ENCODE measurements at regions not wholly inside any gene's neighbourhood (a gene's known extent, or its start where the extent isn't known, plus 50 kb on each side); places are given as distances from the start of the nearest gene placed in this dataset.

GRCh38 chr3:63150880-63151279 is 127.2 kb upstream of the SYNPR start:
- 62 to 74% methylated on average over 3 of the region's 3 CpGs for WGBS, 2 donors
- Histone ChIP-seq H3K36me3 (no peaks in the 10 kb centered on the region), H3K4me3 (no peak overlapping the region), H3K27ac (no peak overlapping the region), H3K9me3 (no peaks in the 10 kb centered on the region), H3K4me1 (no peaks in the 10 kb centered on the region), H3K27me3 (no peaks in the 10 kb centered on the region)
- ATAC-seq (no peak), DNase-seq (no peak), FAIRE-seq (no peak)
- no peak for TF ChIP-seq CTCF (IDR thresholded peaks at IDR 0.05)
- intact Hi-C loops (cut with DNase I) = no loop called here

DNA sequence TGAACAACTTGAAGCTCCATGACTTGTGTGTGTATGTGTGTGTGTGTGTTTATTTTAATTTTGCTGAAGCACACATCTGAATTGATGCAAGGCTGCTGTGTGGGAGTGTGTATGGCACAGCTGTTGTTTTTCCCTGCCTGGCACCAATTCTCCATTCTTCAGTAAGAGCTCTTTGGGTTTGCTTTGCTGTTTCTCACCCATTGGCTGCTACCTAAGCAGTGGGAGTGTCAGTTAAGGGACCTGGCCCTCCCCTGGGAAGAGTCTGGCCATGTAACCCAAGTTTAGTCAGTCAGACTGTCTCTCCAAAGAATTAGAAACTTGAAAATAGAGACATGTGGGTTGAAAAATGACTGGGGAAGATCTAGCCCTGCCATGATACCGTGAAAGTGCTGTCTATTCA is 126.2 kb upstream of the SYNPR start:
- TF ChIP-seq CTCF (IDR thresholded peaks at IDR 0.05) = no peak
- WGBS, 2 donors = 78 to 79% methylated on average over 1 of the region's 1 CpG
- intact Hi-C loops (cut with DNase I) = no loop called here
- H3K9me3 ChIP-seq = no peaks in the 10 kb centered on the region
- no peak for FAIRE-seq
- no peak for DNase-seq
- no peak overlapping the region for H3K4me3 ChIP-seq
- no peaks in the 10 kb centered on the region for H3K36me3 ChIP-seq
- ATAC-seq = no peak
- no peak overlapping the region for H3K27ac ChIP-seq
- H3K4me1 ChIP-seq = no peaks in the 10 kb centered on the region
- no peaks in the 10 kb centered on the region for H3K27me3 ChIP-seq

DNA sequence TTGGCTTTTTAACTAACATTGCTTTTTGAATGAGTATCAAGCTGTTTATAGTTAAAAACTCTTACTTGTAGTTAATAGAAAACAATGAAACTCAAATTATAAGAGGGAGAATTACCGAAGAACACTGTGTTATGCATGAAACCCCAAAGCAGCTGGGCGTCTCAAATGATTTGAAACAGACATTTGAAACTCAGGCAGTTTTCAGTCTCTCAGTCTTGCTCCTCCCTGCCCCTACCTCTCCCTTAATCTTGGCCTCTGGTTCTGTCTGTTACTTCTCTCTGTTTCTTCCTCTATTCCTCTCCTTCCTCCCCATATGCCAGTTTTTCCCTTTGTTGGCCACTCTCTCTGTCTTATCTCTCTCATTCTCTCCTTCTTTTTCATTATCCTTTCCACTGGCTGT is 118.3 kb upstream of the SYNPR start:
- 51 to 70% methylated on average over 2 of the region's 2 CpGs for WGBS, 2 donors
- Histone ChIP-seq H3K27ac (no peak overlapping the region), H3K36me3 (no peaks in the 10 kb centered on the region), H3K4me3 (no peak overlapping the region), H3K27me3 (no peaks in the 10 kb centered on the region), H3K9me3 (no peaks in the 10 kb centered on the region), H3K4me1 (no peaks in the 10 kb centered on the region)
- TF ChIP-seq CTCF (IDR thresholded peaks at IDR 0.05) = no peak
- no peak for ATAC-seq
- intact Hi-C loops (cut with DNase I) = no loop called here
- no peak for FAIRE-seq
- DNase-seq = no peak

GRCh38 chr3:63167113-63167512 is 111.0 kb upstream of the SYNPR start:
- WGBS, 2 donors = 75 to 90% methylated on average over 4 of the region's 4 CpGs
- intact Hi-C loops (cut with DNase I) = no loop called here
- H3K27ac ChIP-seq = no peak overlapping the region
- no peaks in the 10 kb centered on the region for H3K36me3 ChIP-seq
- H3K4me1 ChIP-seq = no peaks in the 10 kb centered on the region
- no peak for FAIRE-seq
- DNase-seq = no peak
- no peak for ATAC-seq
- H3K9me3 ChIP-seq = no peaks in the 10 kb centered on the region
- H3K4me3 ChIP-seq = no peak overlapping the region
- H3K27me3 ChIP-seq = no peaks in the 10 kb centered on the region
- no peak for TF ChIP-seq CTCF (IDR thresholded peaks at IDR 0.05)

- FAIRE-seq (no peak), DNase-seq (no peak), ATAC-seq (peak in 3 of 4 donors; percentile 47 to 79 (median 72))
- intact Hi-C loops (cut with DNase I) = no loop called here
- H3K4me1 ChIP-seq = no peaks in the 10 kb centered on the region
- no peaks in the 10 kb centered on the region for H3K36me3 ChIP-seq
- H3K27ac ChIP-seq = no peak overlapping the region
- no peaks in the 10 kb centered on the region for H3K9me3 ChIP-seq
- H3K27me3 ChIP-seq = no peaks in the 10 kb centered on the region
- no peak overlapping the region for H3K4me3 ChIP-seq
- TF ChIP-seq CTCF (IDR thresholded peaks at IDR 0.05) = no peak
Measured at GRCh38 chr3:63168179-63168578, 109.9 kb upstream of the SYNPR start.

Data from pancreas (tissue), 10 donors.